ENCODE measurements at regions not wholly inside any gene's neighbourhood (a gene's known extent, or its start where the extent isn't known, plus 50 kb on each side); places are given as distances from the start of the nearest gene placed in this dataset.

DNA sequence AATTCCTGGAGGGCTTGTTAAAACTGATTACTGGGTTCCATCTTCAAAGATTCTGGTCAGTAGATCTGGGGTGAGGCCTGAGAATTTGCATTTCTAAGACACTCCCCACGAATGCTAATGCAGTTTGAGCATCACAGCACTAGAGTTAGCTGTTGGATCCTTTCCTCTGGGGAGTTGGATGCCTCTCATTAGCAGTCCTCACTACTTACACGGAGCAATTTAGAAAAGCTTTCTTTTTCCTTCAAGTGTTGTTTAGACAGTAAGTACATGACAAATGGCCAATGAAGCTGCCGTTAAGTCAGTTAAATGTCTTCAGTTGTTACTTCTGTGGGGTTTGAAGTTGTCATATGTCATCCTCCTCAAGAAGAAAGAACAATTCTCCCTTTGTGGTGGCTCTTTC, 74.9 kb upstream of the HMHB1 start:
- TF ChIP-seq, protein P1, sequence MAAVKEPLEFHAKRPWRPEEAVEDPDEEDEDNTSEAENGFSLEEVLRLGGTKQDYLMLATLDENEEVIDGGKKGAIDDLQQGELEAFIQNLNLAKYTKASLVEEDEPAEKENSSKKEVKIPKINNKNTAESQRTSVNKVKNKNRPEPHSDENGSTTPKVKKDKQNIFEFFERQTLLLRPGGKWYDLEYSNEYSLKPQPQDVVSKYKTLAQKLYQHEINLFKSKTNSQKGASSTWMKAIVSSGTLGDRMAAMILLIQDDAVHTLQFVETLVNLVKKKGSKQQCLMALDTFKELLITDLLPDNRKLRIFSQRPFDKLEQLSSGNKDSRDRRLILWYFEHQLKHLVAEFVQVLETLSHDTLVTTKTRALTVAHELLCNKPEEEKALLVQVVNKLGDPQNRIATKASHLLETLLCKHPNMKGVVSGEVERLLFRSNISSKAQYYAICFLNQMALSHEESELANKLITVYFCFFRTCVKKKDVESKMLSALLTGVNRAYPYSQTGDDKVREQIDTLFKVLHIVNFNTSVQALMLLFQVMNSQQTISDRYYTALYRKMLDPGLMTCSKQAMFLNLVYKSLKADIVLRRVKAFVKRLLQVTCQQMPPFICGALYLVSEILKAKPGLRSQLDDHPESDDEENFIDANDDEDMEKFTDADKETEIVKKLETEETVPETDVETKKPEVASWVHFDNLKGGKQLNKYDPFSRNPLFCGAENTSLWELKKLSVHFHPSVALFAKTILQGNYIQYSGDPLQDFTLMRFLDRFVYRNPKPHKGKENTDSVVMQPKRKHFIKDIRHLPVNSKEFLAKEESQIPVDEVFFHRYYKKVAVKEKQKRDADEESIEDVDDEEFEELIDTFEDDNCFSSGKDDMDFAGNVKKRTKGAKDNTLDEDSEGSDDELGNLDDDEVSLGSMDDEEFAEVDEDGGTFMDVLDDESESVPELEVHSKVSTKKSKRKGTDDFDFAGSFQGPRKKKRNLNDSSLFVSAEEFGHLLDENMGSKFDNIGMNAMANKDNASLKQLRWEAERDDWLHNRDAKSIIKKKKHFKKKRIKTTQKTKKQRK (IDR thresholded peaks at IDR 0.05; ENCODE audit: low read length): no peak
- no peak for TF ChIP-seq ZNF274 (CRISPR knock-in tag; IDR thresholded peaks at IDR 0.05)

Measured in HepG2 (cell line).